ENCODE measurements at regions not wholly inside any gene's neighbourhood (a gene's known extent, or its start where the extent isn't known, plus 50 kb on each side); places are given as distances from the start of the nearest gene placed in this dataset.
"Not testable (repeated sequence)": the region's sequence is repeated elsewhere in the genome, so short reads cannot be mapped to it uniquely, and the experiment has no call there.

GRCh38 chr2:48190230-48190629 is 124.3 kb upstream of the FOXN2 start:
- no peak for DNase-seq (ENCODE audit: low spot score)

GRCh38 chr2:48194641-48195040 is 119.8 kb upstream of the FOXN2 start:
- DNase-seq (ENCODE audit: low spot score), result no peak

GRCh38 chr2:48195169-48195568 is 119.3 kb upstream of the FOXN2 start:
- no peak for DNase-seq (ENCODE audit: low spot score)

GRCh38 chr2:48197618-48198017 is 116.9 kb upstream of the FOXN2 start:
- DNase-seq (ENCODE audit: low spot score), result no peak

GRCh38 chr2:48198371-48198770 is 116.1 kb upstream of the FOXN2 start:
- DNase-seq (ENCODE audit: low spot score), result no peak

- no peak for DNase-seq (ENCODE audit: low spot score)
Measured at GRCh38 chr2:48199070-48199469, 115.4 kb upstream of the FOXN2 start.

GRCh38 chr2:48200620-48201293 is 113.7 kb upstream of the FOXN2 start:
- DNase-seq (ENCODE audit: low spot score), result peak; percentile 89

- DNase-seq (ENCODE audit: low spot score), result not testable (repeated sequence)
Measured at GRCh38 chr2:48201435-48201834, 113.0 kb upstream of the FOXN2 start.

GRCh38 chr2:48202863-48203642 is 111.4 kb upstream of the FOXN2 start:
- no peak for DNase-seq (ENCODE audit: low spot score)

- DNase-seq (ENCODE audit: low spot score), result no peak
Measured at GRCh38 chr2:48203668-48204067, 110.8 kb upstream of the FOXN2 start.

GRCh38 chr2:48204750-48205136 is 109.7 kb upstream of the FOXN2 start:
- DNase-seq (ENCODE audit: low spot score), result no peak

GRCh38 chr2:48205137-48205798 is 109.2 kb upstream of the FOXN2 start:
- no peak for DNase-seq (ENCODE audit: low spot score)

GRCh38 chr2:48206056-48206656 is 108.3 kb upstream of the FOXN2 start:
- not testable (repeated sequence) for DNase-seq (ENCODE audit: low spot score)

GRCh38 chr2:48207201-48207641 is 107.3 kb upstream of the FOXN2 start:
- DNase-seq (ENCODE audit: low spot score), result no peak

GRCh38 chr2:48207851-48208250 is 106.6 kb upstream of the FOXN2 start:
- no peak for DNase-seq (ENCODE audit: low spot score)

GRCh38 chr2:48209214-48209885 is 105.1 kb upstream of the FOXN2 start:
- no peak for DNase-seq (ENCODE audit: low spot score)

- DNase-seq (ENCODE audit: low spot score), result no peak
Measured at GRCh38 chr2:48210189-48210588, 104.3 kb upstream of the FOXN2 start.

GRCh38 chr2:48213646-48214045 is 100.8 kb upstream of the FOXN2 start:
- no peak for DNase-seq (ENCODE audit: low spot score)

GRCh38 chr2:48218169-48218568 is 96.3 kb upstream of the FOXN2 start:
- no peak for DNase-seq (ENCODE audit: low spot score)

- no peak for DNase-seq (ENCODE audit: low spot score)
Measured at GRCh38 chr2:48219234-48219554, 95.3 kb upstream of the FOXN2 start.

- no peak for DNase-seq (ENCODE audit: low spot score)
Measured at GRCh38 chr2:48219555-48220436, 94.7 kb upstream of the FOXN2 start.

All from hematopoietic multipotent progenitor cell treated with erythropoietin and hydrocortisone succinate and interleukin-3 and kit ligand, for 15 days (in vitro differentiated cells).